ENCODE measurements at regions not wholly inside any gene's neighbourhood (a gene's known extent, or its start where the extent isn't known, plus 50 kb on each side); places are given as distances from the start of the nearest gene placed in this dataset.
"Not testable (repeated sequence)": the region's sequence is repeated elsewhere in the genome, so short reads cannot be mapped to it uniquely, and the experiment has no call there.

- H3K4me3 ChIP-seq (ENCODE audit: low read depth, low read length) = no peak overlapping the region
- no peaks in the 10 kb centered on the region for H3K9me3 ChIP-seq (ENCODE audit: severe bottlenecking)
- no peak for TF ChIP-seq CTCF (IDR thresholded peaks at IDR 0.05; ENCODE audit: low read depth, low read length)
- DNase-seq = no peak
- H3K27ac ChIP-seq = no peak overlapping the region
- no peaks in the 10 kb centered on the region for H3K36me3 ChIP-seq
- no peaks in the 10 kb centered on the region for H3K27me3 ChIP-seq (ENCODE audit: insufficient read depth, low read depth, severe bottlenecking)
These were observed 85.8 kb upstream of the OSBPL11 start for GRCh38 chr3:125681146-125681545.

- H3K36me3 ChIP-seq; H3K27me3 ChIP-seq (ENCODE audit: insufficient read depth, low read depth, severe bottlenecking); H3K4me3 ChIP-seq (ENCODE audit: low read depth, low read length); H3K9me3 ChIP-seq (ENCODE audit: severe bottlenecking): not testable (repeated sequence)
- DNase-seq = peak; percentile 75
- peak overlapping the region; percentile 48 for H3K27ac ChIP-seq
These were observed 86.6 kb upstream of the OSBPL11 start for GRCh38 chr3:125681906-125682305.

GRCh38 chr3:125682610-125683009 lies 87.3 kb upstream of the OSBPL11 start:
- not testable (repeated sequence) for H3K27me3 ChIP-seq (ENCODE audit: insufficient read depth, low read depth, severe bottlenecking); H3K9me3 ChIP-seq (ENCODE audit: severe bottlenecking); DNase-seq; H3K4me3 ChIP-seq (ENCODE audit: low read depth, low read length); H3K36me3 ChIP-seq
- peak overlapping the region; percentile 70 for H3K27ac ChIP-seq

DNA sequence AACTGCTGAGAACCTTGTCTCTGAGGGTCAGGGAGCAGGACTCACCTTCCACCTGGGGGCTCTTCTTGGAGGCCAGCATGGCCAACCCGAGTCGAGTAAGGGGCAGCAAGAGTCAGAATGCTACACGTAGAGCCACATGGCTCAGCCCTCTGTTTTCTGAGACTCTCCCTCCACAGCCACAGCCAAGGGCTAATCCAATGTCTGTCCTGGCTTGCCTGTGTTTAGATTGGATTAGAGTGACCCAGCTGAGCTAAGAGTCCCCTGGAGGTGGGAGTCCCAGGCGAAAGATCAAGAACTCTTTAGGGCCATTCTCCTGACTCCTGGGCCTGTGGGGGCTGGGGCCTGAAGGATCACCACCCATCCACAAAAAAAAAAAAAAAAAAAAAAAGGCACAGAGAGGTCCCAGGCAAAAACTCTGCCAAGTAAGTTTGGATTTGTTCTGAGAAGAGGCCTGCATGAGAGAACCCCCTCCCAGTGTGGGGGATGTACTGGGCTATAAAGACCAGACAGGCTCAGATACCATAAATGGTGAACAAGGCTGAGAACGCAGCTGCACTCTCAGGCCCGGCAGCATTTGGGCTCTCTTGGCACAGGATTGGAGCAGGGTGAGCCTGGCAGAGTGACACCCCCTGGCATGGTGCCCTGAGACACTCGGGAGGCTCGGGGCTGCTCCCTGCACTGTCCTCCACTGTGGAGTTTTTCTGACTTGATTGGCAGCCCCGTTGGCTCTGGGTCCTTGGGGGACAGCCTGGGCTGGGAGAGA lies 88.0 kb upstream of the OSBPL11 start:
- Histone ChIP-seq H3K36me3 (no peaks in the 10 kb centered on the region), H3K9me3 (ENCODE audit: severe bottlenecking) (no peaks in the 10 kb centered on the region), H3K27ac (peak overlapping the region; percentile 70), H3K4me3 (ENCODE audit: low read depth, low read length) (no peak overlapping the region), H3K27me3 (ENCODE audit: insufficient read depth, low read depth, severe bottlenecking) (no peaks in the 10 kb centered on the region)
- no peak for TF ChIP-seq CTCF (IDR thresholded peaks at IDR 0.05; ENCODE audit: low read depth, low read length)
- DNase-seq = peak; percentile 81

GRCh38 chr3:125684199-125684598 lies 88.9 kb upstream of the OSBPL11 start:
- H3K4me3 ChIP-seq (ENCODE audit: low read depth, low read length) = no peak overlapping the region
- no peaks in the 10 kb centered on the region for H3K36me3 ChIP-seq
- peak; percentile 85 for TF ChIP-seq CTCF (IDR thresholded peaks at IDR 0.05; ENCODE audit: low read depth, low read length)
- peak; percentile 74 for DNase-seq
- no peaks in the 10 kb centered on the region for H3K9me3 ChIP-seq (ENCODE audit: severe bottlenecking)
- H3K27ac ChIP-seq = no peak overlapping the region
- H3K27me3 ChIP-seq (ENCODE audit: insufficient read depth, low read depth, severe bottlenecking) = no peaks in the 10 kb centered on the region

DNA sequence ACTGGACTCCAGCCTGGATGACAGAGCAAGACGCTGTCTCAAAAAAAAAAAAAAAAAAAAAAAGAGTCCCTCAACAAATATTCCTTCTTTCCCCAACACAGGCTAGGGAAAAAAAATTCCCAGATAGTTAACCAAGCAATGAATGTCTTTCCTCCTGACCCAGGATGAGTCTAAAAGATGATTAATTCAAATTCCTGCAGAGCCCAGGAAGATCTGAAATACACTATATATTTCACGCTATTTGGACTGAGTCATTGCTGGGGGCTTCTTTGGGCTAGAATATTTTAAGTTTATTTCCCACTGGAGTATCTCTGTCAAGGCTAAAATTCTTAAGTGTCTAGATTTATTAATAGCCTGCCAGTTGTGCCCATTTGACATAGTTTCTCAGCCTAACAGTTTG lies 90.4 kb upstream of the OSBPL11 start:
- H3K9me3 ChIP-seq (ENCODE audit: severe bottlenecking); H3K27me3 ChIP-seq (ENCODE audit: insufficient read depth, low read depth, severe bottlenecking); H3K4me3 ChIP-seq (ENCODE audit: low read depth, low read length); H3K27ac ChIP-seq; H3K36me3 ChIP-seq; DNase-seq: not testable (repeated sequence)

- DNase-seq = no peak
- no peaks in the 10 kb centered on the region for H3K27me3 ChIP-seq (ENCODE audit: insufficient read depth, low read depth, severe bottlenecking)
- H3K4me3 ChIP-seq (ENCODE audit: low read depth, low read length) = no peak overlapping the region
- H3K36me3 ChIP-seq = no peaks in the 10 kb centered on the region
- no peak for TF ChIP-seq CTCF (IDR thresholded peaks at IDR 0.05; ENCODE audit: low read depth, low read length)
- no peak overlapping the region for H3K27ac ChIP-seq
- no peaks in the 10 kb centered on the region for H3K9me3 ChIP-seq (ENCODE audit: severe bottlenecking)
These were observed 97.1 kb upstream of the OSBPL11 start for GRCh38 chr3:125692361-125692760.
